ENCODE measurements at regions not wholly inside any gene's neighbourhood (a gene's known extent, or its start where the extent isn't known, plus 50 kb on each side); places are given as distances from the start of the nearest gene placed in this dataset.

- no peak for TF ChIP-seq CTCF (conservative IDR thresholded peaks at IDR 0.05; ENCODE audit: low read length)
- TF ChIP-seq EZH2phosphoT487 (IDR thresholded peaks at IDR 0.05; ENCODE audit: borderline replicate concordance): no peak
Measured at GRCh38 chr12:93173178-93173957, 204.4 kb upstream of the NUDT4 start.
